ENCODE measurements at regions not wholly inside any gene's neighbourhood (a gene's known extent, or its start where the extent isn't known, plus 50 kb on each side); places are given as distances from the start of the nearest gene placed in this dataset.
"Not testable (repeated sequence)": the region's sequence is repeated elsewhere in the genome, so short reads cannot be mapped to it uniquely, and the experiment has no call there.

DNA sequence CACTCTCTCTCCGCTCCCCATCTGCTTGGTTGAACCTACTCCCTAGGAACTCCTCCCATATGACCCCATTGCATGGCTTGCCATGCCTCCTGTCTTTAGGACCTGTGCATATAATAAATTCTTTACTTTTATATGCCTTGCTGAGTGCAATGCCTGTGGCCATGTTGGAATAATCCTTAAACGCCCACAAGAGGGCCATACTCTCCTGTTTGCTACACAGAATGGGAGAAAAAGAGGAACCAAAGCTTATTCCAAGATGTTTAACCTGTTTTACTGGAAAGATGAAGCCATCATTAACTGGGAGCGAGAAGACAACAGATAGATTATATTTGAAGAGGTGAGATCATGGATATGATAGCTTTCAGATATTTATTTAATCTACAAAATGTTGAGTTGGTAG is 1097.8 kb downstream of the NAALADL2 start:
- Histone ChIP-seq H3K4me3 (no peak overlapping the region), H3K36me3 (ENCODE audit: low read depth) (no peaks in the 10 kb centered on the region), H3K9me3 (no peaks in the 10 kb centered on the region), H3K4me1 (ENCODE audit: low read depth) (no peaks in the 10 kb centered on the region)
- DNase-seq (no peak), ATAC-seq (no peak)
- TF ChIP-seq, protein P1, sequence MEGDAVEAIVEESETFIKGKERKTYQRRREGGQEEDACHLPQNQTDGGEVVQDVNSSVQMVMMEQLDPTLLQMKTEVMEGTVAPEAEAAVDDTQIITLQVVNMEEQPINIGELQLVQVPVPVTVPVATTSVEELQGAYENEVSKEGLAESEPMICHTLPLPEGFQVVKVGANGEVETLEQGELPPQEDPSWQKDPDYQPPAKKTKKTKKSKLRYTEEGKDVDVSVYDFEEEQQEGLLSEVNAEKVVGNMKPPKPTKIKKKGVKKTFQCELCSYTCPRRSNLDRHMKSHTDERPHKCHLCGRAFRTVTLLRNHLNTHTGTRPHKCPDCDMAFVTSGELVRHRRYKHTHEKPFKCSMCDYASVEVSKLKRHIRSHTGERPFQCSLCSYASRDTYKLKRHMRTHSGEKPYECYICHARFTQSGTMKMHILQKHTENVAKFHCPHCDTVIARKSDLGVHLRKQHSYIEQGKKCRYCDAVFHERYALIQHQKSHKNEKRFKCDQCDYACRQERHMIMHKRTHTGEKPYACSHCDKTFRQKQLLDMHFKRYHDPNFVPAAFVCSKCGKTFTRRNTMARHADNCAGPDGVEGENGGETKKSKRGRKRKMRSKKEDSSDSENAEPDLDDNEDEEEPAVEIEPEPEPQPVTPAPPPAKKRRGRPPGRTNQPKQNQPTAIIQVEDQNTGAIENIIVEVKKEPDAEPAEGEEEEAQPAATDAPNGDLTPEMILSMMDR (IDR thresholded peaks at IDR 0.05): no peak
- intact Hi-C loops (cut with DNase I, micrococcal nuclease): no loop called here

GRCh38 chr3:175951047-175951694 is 1092.0 kb downstream of the NAALADL2 start:
- Histone ChIP-seq H3K36me3 (ENCODE audit: low read depth) (no peaks in the 10 kb centered on the region), H3K4me3 (no peak overlapping the region), H3K9me3 (no peaks in the 10 kb centered on the region), H3K4me1 (ENCODE audit: low read depth) (no peaks in the 10 kb centered on the region)
- intact Hi-C loops (cut with DNase I, micrococcal nuclease): no loop called here
- DNase-seq (no peak), ATAC-seq (no peak)
- TF ChIP-seq, protein P1 (IDR thresholded peaks at IDR 0.05): no peak

- TF ChIP-seq, protein P1 (IDR thresholded peaks at IDR 0.05): no peak
- DNase-seq: no peak
- Histone ChIP-seq H3K4me3 (no peak overlapping the region), H3K36me3 (ENCODE audit: low read depth) (no peaks in the 10 kb centered on the region), H3K4me1 (ENCODE audit: low read depth) (no peaks in the 10 kb centered on the region), H3K9me3 (no peaks in the 10 kb centered on the region)
- no peak for ATAC-seq
- intact Hi-C loops (cut with DNase I, micrococcal nuclease): no loop called here
These were observed 1088.9 kb downstream of the NAALADL2 start for GRCh38 chr3:175948041-175948440.

- ATAC-seq: peak; percentile 79
- TF ChIP-seq, protein P1 (IDR thresholded peaks at IDR 0.05): peak; percentile 15
- peak in 1 of 3 donors; percentile 14 for DNase-seq
- intact Hi-C loops (cut with DNase I, micrococcal nuclease): no loop called here
- Histone ChIP-seq H3K36me3 (ENCODE audit: low read depth) (no peaks in the 10 kb centered on the region), H3K4me1 (ENCODE audit: low read depth) (no peaks in the 10 kb centered on the region), H3K9me3 (no peaks in the 10 kb centered on the region), H3K4me3 (no peak overlapping the region)
These were observed 1082.2 kb downstream of the NAALADL2 start for GRCh38 chr3:175941352-175941751.

DNA sequence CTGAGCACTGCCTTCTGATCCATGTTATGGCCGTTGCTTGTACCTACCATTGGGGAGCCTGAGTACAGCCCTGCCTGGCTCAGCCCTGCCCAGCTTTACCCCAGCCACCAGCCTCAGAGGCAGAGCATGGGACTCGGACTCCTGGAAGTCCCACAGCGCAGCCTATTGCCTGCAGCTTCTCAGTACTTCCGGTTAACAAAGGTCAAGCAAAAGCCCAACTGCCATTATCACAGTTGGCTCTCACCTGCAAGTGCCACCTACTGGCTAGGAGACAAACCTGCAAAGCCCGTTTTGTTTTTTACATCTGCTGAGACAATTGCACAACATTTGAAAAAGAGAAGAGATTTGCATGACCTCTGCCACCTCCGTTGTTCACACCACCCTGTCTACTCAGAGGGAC is 1081.7 kb downstream of the NAALADL2 start:
- DNase-seq: no peak
- H3K4me3 ChIP-seq: no peak overlapping the region
- no peaks in the 10 kb centered on the region for H3K36me3 ChIP-seq (ENCODE audit: low read depth)
- no peaks in the 10 kb centered on the region for H3K4me1 ChIP-seq (ENCODE audit: low read depth)
- TF ChIP-seq, protein P1 (IDR thresholded peaks at IDR 0.05): no peak
- peak; percentile 67 for ATAC-seq
- intact Hi-C loops (cut with DNase I, micrococcal nuclease): no loop called here
- H3K9me3 ChIP-seq: peaks cover 4% of the 10 kb centered on the region

DNA sequence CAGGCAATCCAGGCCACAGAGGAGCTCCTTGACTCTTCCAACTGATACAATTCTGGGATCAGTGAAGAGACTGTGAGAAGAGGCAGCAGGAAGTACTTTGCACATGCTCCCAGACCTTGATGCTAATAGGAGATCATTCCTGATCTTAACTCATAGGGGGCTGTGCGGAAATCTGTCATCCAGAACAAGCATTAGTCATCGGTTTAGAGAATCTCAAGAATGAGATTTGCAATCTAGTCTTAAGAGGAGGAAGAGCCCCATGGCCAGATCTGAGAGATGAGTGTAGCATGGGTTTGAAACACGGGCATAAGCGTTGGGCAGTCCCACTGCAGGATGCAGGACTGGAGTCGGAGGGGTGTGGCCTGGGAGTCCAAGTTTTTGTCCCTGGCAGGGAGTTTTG is 1081.1 kb downstream of the NAALADL2 start:
- TF ChIP-seq, protein P1 (IDR thresholded peaks at IDR 0.05): no peak
- H3K4me3 ChIP-seq: no peak overlapping the region
- peaks cover 4% of the 10 kb centered on the region for H3K9me3 ChIP-seq
- ATAC-seq (no peak), DNase-seq (no peak)
- H3K4me1 ChIP-seq (ENCODE audit: low read depth): no peaks in the 10 kb centered on the region
- intact Hi-C loops (cut with DNase I, micrococcal nuclease): no loop called here
- no peaks in the 10 kb centered on the region for H3K36me3 ChIP-seq (ENCODE audit: low read depth)

DNA sequence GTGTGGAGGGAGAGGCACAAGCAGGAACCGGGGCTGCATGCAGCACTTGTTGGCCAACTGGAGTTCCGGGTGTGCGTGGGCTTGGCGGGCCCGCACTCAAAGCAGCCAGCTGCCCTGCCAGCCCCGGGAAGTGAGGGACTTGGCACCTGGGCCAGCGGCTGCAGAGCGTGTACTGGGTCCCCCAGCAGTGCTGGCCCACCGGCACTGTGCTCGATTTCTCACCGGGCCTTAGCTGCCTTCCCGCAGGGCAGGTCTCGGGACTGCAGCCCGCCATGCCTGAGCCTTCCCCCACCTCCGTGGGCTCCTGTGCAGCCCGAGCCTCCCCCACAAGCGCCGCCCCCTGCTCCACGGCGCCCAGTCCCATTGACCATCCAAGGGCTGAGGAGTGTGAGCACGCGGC is 1078.2 kb downstream of the NAALADL2 start:
- H3K36me3 ChIP-seq (ENCODE audit: low read depth); ATAC-seq; DNase-seq; intact Hi-C loops (cut with DNase I, micrococcal nuclease); H3K4me3 ChIP-seq; H3K9me3 ChIP-seq; H3K4me1 ChIP-seq (ENCODE audit: low read depth): not testable (repeated sequence)

Measured in mucosa of descending colon (tissue), 3 donors.